Activated T-cell treated with anti-CD3 and anti-CD28 coated beads, Interleukin-2, amount 50 U/mL, for 48 hours (primary cell): ENCODE measurements at regions not wholly inside any gene's neighbourhood (a gene's known extent, or its start where the extent isn't known, plus 50 kb on each side); places are given as distances from the start of the nearest gene placed in this dataset.

Experiments used
- DNase-seq, 2 experiments: peaks; one replicate each; pipeline ENCODE4 v3.0.0-alpha.2; 2020

DNA sequence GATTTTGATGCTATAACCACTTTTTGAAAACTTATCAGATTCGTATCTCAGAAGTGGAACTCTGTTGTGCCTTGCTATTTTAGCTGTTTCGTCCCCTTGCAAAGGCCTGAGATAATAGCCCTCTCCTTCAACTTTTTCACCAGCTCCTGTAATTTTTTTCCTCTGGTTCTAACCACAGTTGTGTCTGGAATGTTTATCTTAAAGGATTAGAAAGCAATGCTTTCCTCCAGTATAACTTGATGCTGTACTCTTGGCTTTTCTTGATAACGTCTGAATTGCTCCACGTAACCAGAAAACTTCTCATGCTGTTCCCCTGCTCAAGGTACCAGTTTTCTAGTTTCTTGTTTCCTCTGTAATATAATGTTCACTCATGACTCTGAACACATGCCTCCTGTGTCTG lies 209.4 kb downstream of the DTWD2 start:
- DNase-seq, result no peak

DNA sequence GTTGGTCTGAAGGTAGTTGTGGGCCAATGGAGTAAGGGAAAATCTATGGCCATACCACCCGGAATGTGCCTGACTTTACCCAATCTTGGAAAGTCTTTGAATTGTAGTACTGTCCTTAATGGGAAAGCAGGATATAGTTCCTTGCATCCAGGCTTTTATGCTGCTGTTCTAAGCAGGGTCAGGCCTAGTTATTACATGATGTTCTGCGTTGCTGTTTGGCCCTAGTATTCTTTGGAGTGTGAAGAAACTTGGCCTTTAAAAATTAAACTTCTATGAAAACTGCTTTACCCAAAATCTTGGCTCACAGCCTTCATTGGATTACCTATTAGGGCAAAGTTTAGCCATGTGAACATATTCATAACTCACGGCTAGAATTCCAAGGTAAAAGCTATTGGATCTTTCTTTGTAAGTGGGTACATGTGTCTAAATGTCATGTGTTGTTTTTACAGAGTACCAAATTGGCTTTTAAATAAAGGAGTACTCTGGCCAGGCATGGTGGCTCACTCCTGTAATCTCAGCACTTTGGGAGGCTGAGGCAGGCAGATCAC lies 211.1 kb downstream of the DTWD2 start:
- DNase-seq, result no peak

DNA sequence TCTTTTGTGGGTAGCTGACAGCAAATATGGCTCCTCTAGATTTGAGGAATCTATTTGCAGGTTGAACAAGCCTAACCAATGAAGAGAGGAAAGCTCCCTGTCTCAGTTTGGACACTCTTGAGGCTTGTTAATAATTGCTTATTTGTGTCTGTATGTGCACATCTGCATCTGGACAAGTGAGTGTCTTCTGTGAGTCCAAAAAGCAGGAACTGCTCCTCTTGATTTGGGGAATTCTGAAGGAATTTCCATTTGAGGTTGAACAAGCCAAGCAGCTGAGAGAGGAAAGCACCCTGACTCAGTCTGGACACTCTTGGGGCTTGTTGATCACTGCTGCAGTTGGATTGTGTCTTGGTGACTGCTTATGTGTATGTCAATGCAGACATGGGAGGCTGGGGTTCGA lies 211.6 kb downstream of the DTWD2 start:
- no peak for DNase-seq

DNA sequence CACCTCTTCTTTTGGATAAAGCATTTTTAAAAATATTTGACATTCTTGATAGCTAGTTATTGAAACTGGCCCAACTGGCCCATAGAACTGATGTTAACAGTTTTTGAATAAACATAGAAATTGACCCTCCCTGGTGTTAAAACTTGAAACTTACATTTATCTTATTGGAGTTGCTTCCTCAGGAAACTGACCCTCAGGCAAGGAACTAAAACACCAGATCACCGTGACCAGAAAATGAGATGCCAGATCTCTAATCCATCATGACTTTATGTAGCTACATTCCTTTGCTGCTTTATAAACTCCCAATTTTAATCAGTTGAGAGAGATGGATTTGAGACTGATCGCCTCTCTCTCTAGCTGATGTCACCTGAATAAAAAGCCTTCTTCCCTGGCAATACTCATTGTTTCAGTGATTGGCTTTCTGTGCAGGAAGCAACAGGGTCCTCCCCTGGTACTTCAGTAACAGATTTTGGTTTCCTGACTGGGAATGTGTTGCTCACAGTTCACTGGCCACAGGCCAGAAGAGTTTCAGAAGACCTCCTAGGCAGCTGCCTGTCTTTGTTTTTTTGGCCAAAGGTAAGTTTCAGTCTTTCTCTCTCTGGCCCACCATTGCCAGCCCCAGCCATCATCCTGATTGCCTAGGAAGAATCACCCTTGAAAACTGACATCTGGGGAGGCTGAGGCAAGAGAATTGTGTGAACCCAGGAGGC lies 212.4 kb downstream of the DTWD2 start:
- no peak for DNase-seq

DNA sequence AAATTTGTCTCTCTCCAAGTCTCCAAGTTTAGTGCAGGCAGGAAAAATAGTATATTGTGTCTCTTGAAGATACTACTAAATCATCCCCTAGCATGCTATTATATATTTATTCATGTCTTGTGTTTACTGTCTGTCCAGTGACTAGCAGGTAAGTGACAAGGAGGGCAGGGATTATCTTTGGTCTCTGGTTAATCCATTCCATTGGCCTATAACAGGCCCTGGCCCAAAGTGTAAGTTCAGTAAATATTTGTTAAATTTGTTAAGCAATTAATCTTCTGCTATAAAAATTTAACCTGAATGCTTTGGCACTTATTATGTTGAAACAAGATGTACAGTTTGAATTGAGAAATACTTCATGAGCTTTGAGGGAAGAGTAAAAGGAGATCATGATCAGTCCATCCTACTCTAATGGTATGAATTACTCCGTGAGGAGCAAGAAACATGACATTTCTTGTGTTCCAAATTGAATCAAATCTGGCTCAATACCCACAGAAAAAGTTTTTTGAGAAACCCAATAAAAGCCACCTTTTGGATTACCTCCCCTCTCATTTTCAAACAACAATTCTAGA lies 219.7 kb downstream of the DTWD2 start:
- DNase-seq, result no peak

DNA sequence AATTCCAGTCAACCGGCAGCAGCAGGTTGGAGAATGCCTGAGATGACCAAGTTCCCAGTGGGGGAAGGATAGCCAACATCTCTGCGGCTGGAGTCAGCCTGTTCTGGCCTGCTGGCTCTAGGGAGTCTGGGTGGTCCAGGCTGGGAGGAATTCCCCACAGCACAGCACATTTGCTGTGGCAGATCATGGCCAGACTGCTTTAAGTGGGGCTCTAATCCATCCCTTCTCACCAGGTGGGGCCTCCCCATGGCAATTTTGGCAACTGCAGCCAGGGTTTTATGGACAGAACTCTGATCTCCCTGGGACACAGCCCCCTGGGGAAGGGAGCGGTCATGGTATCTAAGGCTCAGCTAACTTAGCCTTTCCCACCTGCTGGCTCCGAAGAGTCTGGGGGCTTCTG lies 226.1 kb downstream of the DTWD2 start:
- DNase-seq, result no peak

DNA sequence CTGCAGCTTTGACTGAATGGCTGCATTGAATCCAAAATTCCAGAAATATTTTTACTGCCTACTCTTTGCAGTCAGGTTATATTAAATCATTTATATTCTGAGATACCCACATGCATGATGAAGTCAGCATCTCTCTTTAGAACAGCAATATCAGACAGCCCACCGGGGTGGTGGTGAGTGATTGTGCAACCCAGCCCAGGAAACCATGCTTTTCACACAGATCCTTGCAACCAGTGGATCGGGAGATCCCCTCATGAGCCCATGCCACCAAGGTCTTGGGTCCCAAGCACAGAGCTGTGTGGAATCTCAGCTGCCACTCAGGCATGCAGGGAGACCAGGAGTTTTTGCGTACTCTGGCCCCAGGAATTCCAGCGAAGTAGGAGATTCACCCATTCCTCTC lies 226.5 kb downstream of the DTWD2 start:
- no peak for DNase-seq

DNA sequence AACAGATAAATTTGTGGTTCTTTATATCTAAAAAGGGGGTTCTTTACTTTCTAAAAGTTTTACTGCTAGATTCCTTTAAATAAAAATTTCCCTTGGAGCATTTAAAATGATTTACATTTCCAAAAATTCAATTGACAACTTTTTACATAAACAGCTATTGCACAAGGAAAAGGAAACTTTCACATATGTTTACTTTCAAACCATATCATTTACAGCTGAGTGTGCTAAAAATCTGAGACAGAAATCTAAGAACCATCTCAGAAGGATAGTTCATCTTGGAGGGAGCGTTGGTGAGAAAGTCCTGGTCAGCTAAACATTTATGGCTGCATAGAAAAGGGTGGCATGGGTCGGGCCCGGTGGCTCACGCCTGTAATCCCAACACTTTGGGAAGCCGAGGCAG lies 235.4 kb downstream of the DTWD2 start:
- no peak for DNase-seq

DNA sequence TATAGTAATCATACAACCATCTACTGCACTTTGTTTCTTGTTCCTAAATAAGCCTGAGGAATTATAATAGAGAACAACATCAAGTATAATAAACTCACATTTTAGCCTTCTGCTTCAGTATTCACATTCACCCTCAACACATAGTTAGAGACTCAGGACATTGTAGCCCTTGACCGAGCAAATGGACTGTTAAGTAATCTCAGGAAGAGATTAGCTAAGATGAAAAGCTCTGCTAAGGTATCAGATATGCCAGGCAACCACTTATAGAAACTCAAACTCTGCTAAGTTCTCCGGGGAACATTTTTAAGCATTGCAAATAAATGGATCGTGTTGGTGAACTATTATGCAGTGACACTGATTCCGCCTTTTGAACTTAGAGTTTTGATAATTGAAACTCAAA lies 252.0 kb downstream of the DTWD2 start:
- no peak for DNase-seq

DNA sequence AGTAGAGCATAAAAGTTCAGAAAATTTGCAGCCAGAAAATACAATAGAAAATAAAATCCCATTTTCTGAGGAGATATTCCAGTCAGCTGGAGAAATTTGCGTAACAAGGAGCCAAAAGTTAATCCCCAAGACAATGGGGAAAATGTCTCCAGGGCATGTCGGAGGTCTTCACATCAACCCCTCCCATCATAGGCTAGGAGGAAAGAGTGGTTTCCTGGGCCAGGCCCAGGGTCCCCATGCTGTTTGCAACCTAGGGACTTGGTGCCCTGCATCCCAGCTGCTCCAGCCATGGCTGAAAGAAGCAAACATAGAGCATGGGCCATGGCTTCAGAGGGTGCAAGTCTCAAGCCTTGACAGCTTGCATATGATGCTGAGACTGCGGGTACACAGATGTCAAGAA lies 255.0 kb downstream of the DTWD2 start:
- no peak for DNase-seq

DNA sequence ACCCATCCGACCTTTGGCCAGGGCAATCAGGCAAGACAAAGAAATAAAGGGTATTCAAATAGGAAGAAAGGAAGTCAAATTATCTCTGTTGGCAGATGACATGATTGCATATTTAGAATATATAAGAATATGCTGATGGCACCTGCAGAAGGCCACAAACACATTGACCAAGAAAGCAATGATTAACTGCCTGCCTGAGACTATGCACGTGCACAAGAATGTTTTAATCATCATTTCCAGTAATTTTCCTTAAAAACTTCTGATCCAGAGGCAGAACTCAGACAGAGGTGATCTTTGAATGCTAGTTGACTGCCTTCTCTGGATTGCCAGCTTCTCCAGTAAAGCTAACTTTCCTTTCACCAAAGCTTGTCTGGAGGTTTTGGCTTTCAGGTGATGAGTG lies 260.2 kb downstream of the DTWD2 start:
- DNase-seq, result no peak

DNA sequence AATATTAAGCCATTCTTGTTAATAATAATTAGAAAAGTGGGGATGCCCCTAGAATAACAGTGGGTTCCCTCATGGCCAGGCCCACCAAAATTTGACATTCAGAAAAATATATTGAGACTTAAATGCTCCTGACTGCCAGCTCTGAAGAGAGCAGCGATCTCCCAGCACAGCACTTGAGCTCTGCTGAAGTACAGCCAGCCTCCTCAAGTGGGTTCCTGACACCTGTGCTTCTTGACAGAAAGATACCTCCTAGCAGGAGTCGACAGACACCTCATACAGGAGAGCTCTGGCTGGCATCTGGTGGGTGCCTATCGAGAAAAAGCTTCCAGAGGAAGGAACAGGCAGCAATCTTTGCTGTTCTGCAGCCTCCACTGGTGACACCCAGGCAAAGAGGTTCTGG lies 261.5 kb downstream of the DTWD2 start:
- DNase-seq, result no peak

DNA sequence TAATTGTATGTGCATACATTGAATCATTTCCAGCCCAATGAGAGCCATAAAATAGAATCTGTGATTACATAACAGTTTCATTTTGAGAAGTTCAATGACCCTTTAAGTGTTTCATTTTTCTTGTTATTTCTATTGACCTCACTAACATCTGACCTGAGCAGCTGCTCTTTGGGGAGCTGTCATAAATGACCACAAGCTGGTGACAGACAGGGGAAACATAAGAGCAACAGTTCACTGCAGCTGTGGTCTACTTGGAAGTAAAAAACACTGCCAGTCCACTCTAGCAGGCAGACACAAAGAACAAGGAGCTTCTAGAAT lies 265.4 kb downstream of the DTWD2 start:
- DNase-seq, result no peak

DNA sequence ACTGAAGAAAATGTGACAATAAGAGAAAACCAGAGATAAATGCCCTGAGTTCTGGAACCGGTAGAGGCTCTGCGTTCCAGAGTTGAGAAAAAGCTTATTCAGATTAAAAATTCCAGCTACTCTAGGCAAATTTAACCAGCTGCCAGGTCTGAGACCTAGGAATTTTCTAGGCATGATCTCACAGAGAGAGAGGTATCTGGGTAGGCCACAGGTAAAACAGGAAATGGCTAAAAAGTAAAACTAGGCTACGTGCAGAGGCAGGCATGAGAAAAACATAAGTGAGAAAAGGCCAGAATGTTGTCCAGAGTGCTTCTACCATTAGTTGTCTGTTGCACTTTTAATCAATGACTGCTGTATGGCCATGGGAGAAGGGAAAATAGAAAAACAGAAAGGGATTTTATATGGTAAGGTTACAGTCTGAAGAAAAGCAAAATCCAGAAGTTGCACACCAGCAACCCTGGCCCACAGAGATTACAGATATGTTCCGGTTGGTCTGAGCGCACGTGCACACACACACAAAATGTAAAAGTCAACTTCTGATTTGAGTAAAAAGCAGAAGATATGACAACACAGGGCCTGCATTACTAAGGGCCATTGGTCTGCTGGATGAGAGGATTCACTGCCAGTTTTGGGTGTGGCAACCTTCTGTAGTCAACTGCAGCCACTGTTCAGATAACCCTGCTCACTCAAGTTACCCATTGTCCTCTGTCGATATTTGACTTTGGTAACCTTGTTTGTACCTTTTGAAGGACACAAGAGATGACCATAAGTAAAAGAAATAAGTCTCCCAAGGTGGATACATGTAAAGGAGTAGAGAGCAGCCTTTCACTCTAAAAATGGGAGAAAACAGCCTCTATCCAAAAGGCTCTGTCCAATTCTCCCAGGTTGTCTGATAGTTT lies 266.0 kb downstream of the DTWD2 start:
- DNase-seq, result no peak

DNA sequence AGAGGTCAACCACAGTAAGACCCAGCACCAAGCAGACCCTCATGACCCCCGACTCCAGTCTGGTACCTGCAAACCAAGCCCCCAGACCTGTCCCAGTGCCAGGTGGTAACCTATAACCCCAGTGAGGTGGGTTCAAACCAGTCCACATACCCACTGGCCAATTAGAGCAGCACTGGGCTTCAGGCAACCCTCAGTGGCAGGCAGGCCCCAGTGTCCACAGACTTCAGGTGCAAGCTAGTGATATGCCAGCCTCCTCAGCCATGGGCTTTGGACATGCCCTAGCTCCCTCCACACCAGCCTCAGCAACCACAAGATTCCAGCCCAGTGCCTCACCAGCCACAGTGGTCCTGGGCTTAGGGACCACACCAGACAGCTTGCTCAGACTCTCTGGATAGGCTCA lies 276.6 kb downstream of the DTWD2 start:
- DNase-seq, result no peak

DNA sequence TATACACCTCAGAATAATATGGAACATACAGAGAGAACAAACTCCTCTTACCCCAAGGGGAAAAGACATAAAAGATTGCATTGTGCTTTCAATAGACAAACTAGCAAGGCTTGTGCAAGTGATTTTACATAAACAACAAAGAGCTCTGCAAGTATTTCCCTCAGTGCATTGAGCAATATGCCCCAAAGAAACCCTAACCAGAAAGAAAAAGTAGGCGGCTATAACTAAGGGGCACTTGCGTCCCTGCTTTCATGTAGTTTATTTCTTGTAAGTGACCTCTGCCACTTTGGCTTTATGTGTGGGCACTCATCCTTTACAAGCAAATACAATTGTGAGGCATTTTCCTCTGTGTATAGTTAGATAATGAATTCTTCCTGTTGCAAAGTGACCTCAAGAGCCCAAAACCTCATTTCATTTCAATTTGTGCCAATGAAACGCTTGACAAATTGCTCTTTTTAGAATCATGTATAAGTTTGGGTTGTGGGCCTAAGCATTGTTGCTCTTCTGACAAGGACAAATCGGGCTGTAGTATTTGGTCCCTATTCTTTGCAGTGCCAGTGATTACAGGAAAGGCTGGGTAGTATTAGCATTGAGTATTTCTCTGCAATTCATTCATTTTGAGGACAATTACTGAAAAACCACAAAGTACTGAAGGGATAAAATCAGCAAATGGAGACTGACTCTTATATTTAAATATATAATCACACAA lies 282.2 kb downstream of the DTWD2 start:
- no peak for DNase-seq

DNA sequence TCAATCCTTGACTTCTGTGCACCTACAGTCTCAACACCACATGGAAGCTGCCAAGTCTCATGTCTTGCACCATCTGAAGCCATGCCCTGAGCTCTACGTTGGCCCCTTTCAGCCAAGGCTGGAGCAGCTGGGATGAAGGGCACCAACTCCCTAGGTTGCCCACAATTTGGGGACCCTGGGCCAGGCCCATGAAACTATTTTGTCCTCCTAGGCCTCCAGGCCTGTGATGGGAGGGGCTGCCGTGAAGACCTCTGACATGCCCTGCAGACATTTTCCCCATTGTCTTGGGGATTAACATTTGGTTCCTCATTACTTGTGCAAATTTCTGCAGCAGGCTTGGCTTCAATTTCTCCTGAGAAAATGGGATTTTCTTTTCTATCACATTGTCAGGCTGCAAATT lies 285.1 kb downstream of the DTWD2 start:
- no peak for DNase-seq

DNA sequence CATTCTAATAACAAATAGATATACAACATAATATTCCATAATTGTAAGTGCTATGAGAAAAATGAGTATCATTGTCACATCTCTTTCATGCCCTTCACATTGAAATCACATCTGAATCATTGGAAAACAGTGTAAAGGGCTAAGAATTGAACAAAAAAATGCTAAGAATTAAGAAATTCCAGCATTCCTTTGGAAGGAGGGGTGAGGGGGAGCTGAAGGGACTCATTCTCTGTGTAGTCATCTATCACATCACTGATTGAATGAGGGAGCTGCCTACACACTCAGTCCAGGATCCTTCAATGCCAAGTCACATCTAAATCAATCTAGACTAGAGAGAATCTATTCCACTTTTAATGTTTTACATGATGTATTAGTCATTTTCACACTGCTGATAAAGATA lies 286.6 kb downstream of the DTWD2 start:
- DNase-seq, result no peak

DNA sequence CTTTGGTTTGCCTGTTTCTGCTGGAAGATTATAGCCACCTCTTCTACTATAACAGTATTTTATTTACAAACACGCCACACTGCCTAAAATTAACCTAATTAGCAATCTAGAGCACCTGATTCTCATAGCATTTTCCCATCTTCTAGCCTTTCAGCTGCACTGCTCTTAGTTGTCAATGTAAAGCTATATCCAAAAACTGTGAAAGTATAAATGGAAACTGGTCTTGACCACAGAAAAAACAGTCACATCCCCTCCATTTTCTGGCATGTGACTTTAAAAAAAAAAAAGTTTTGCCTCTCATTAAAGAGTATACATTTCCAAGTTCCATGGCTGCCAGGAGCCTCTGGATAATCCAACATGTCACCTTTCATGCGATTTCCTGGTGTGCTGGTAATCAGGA lies 287.8 kb downstream of the DTWD2 start:
- no peak for DNase-seq

DNA sequence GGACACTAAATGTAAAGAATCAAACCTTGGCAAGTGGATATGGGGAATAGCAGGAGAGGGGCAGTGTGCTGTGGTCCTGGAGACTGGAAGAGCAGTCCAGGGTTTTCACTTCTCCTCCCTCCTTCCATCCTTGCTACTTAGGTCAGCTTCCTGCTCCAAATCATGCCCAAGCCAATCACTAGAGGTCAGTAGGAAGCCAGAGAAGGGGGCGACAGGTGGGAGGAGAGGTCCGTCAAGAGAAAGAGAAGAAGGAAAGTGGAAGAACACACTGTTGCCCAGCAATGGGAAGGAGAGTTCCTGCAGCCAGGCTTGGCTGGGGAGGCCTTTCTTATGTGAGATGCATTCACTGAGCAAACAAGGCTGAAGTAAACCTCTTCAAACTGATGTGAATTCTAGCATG lies 289.6 kb downstream of the DTWD2 start:
- DNase-seq, result no peak

DNA sequence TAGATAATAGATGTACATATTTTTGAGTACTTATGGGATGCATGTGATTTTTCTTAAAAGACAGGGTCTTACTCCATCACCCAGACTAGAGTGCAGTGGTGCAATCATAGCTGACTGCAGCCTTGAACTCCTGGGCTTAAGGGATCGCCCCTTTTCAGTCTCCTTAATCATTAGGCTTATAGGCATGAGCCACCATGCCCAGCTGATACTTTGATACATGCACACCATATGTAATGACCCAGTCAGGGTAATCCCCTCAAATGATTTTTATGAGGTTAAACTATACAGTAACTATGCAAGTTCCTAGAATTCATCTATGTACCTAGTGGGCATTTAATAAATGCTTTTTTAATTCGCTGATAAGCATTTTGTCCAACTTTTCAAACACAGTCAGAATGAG lies 292.3 kb downstream of the DTWD2 start:
- DNase-seq, result no peak

DNA sequence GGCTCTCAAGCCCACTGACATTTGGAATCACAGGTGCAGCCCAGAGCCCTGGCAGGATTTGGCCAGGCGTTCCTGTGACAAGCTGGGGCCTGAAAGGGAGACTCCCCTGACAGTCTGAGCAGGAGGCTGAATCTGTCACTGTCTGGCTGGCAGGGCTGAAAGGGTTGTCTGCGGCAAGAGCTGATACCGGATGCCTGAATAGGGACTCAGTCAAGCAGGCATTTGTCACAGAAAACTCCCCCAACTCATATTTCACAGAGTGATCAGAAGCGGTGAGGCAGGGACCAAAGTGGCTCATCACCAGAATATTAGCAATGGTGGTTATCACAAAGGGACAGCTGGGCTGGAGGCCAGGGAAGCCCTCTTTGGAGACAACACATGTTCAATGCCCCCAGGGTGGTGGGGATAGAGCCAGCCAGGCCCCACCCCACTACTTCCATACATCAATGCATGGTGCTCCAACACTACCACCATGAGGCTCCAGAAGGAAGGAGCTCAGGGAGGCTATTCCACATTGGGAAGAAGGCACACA lies 295.5 kb downstream of the DTWD2 start:
- no peak for DNase-seq
